WTC11 (cell line): ENCODE measurements at regions not wholly inside any gene's neighbourhood (a gene's known extent, or its start where the extent isn't known, plus 50 kb on each side); places are given as distances from the start of the nearest gene placed in this dataset.

ENCODE experiments used
- ATAC-seq: fragments of 200-7000 bp; cut with Tn5 transposase; 2 replicates; pipeline ENCODE4 v1.10.0; 2021; ENCODE audit warnings: mild to moderate bottlenecking, moderate library complexity
- CTCF ChIA-PET: fragments of 300-600 bp; sonication (Branson Sonifier 250); formaldehyde crosslinking; loops from one replicate; lab custom pipeline; 2021; ENCODE audit warnings: antibody characterized with exemption; lab: Charles Lee
- POLR2A ChIA-PET: fragments of 350-600 bp; sonication (Branson Sonifier 250); formaldehyde crosslinking; loops from one replicate; lab custom pipeline; 2021; ENCODE audit warnings: antibody characterized with exemption; lab: Charles Lee
- DNase-seq: peaks from one replicate; pipeline ENCODE4 v3.0.0; 2021; ENCODE audit warnings: low spot score
- H3K27ac Mint-ChIP-seq: 2 replicates; pipeline ENCODE4 v1.8.0; 2021; ENCODE audit warnings: mixed read lengths
- H3K27me3 Mint-ChIP-seq: 2 replicates; pipeline ENCODE4 v1.8.0; 2021; ENCODE audit warnings: low read depth, mild to moderate bottlenecking, moderate library complexity, mixed read lengths
- H3K36me3 Mint-ChIP-seq: 2 replicates; pipeline ENCODE4 v1.8.0; 2021; ENCODE audit warnings: mixed read lengths
- H3K4me1 Mint-ChIP-seq: 2 replicates; pipeline ENCODE4 v1.8.0; 2022; ENCODE audit warnings: mixed read lengths
- H3K4me3 Mint-ChIP-seq: 2 replicates; pipeline ENCODE4 v1.8.0; 2021; ENCODE audit warnings: mild to moderate bottlenecking, moderate library complexity, mixed read lengths
- H3K9me3 Mint-ChIP-seq: 2 replicates; pipeline ENCODE4 v1.8.0; 2021; ENCODE audit warnings: mixed read lengths
- ETV6 ChIP-seq: sonication (generic); formaldehyde crosslinking; IDR thresholded peaks from 2 replicates; pipeline ENCODE4 v1.8.1; 2022; ENCODE audit warnings: mild to moderate bottlenecking, missing genetic modification reagents
- FOXP1 ChIP-seq: sonication (generic); formaldehyde crosslinking; IDR thresholded peaks from 2 replicates; pipeline ENCODE4 v1.8.0; 2022; ENCODE audit warnings: missing genetic modification reagents, mild to moderate bottlenecking, moderate library complexity, borderline replicate concordance
- GRHL2 ChIP-seq: fragments of 250-450 bp; sonication (Bioruptor Pico); IDR thresholded peaks from 2 replicates; pipeline ENCODE4 v1.8.0; 2022; ENCODE audit warnings: mild to moderate bottlenecking, moderate library complexity; ENCODE audit not compliant: insufficient replicate concordance, severe bottlenecking
- NFATC4 ChIP-seq: fragments of 250-450 bp; sonication (Bioruptor Pico); IDR thresholded peaks from 2 replicates; pipeline ENCODE4 v1.9.0; 2021; ENCODE audit warnings: mild to moderate bottlenecking
- NFYB ChIP-seq: sonication (generic); formaldehyde crosslinking; conservative IDR thresholded peaks from 2 replicates; pipeline ENCODE4 v1.8.0; 2022; ENCODE audit warnings: low read depth, missing genetic modification reagents
- TEAD1 ChIP-seq: sonication (generic); formaldehyde crosslinking; IDR thresholded peaks from 2 replicates; pipeline ENCODE4 v1.8.0; 2022; ENCODE audit warnings: mild to moderate bottlenecking, missing genetic modification reagents
- ZBTB21 ChIP-seq: sonication (generic); formaldehyde crosslinking; IDR thresholded peaks from 2 replicates; pipeline ENCODE4 v1.8.1; 2023; ENCODE audit warnings: mild to moderate bottlenecking, missing genetic modification reagents, borderline replicate concordance
- ZNF219 ChIP-seq: sonication (generic); formaldehyde crosslinking; IDR thresholded peaks from 2 replicates; pipeline ENCODE4 v1.8.0; 2023; ENCODE audit warnings: missing genetic modification reagents, mild to moderate bottlenecking, borderline replicate concordance
- TF ChIP-seq, protein P1 (sequence below): sonication (generic); formaldehyde crosslinking; IDR thresholded peaks from 2 replicates; pipeline ENCODE4 v1.8.0; 2022; ENCODE audit warnings: missing genetic modification reagents
- TF ChIP-seq, protein P2 (sequence below): fragments of 250-450 bp; sonication (Bioruptor Pico); IDR thresholded peaks from 2 replicates; pipeline ENCODE4 v2.1.2; 2022; ENCODE audit warnings: mild to moderate bottlenecking, moderate library complexity
- TF ChIP-seq, protein P3 (sequence below): sonication (generic); formaldehyde crosslinking; IDR thresholded peaks from 2 replicates; pipeline ENCODE4 v1.8.1; 2022; ENCODE audit warnings: mild to moderate bottlenecking, moderate library complexity, missing genetic modification reagents
- TF ChIP-seq, protein P4 (sequence below): sonication (generic); formaldehyde crosslinking; IDR thresholded peaks from 2 replicates; pipeline ENCODE4 v1.8.1; 2023; ENCODE audit warnings: mild to moderate bottlenecking, moderate library complexity, missing genetic modification reagents
- TF ChIP-seq, protein P5 (sequence below): sonication (generic); formaldehyde crosslinking; IDR thresholded peaks from 2 replicates; pipeline ENCODE4 v1.8.1; 2023; ENCODE audit warnings: mild to moderate bottlenecking, missing genetic modification reagents, borderline replicate concordance
- TF ChIP-seq, protein P6 (sequence below): fragments of 250-450 bp; sonication (Bioruptor Pico); IDR thresholded peaks from 2 replicates; pipeline ENCODE4 v1.9.0; 2021; ENCODE audit warnings: mild to moderate bottlenecking
- TF ChIP-seq, protein P7 (sequence below): sonication (generic); formaldehyde crosslinking; IDR thresholded peaks from 2 replicates; pipeline ENCODE4 v1.8.1; 2023; ENCODE audit warnings: mild to moderate bottlenecking, missing genetic modification reagents

DNA sequence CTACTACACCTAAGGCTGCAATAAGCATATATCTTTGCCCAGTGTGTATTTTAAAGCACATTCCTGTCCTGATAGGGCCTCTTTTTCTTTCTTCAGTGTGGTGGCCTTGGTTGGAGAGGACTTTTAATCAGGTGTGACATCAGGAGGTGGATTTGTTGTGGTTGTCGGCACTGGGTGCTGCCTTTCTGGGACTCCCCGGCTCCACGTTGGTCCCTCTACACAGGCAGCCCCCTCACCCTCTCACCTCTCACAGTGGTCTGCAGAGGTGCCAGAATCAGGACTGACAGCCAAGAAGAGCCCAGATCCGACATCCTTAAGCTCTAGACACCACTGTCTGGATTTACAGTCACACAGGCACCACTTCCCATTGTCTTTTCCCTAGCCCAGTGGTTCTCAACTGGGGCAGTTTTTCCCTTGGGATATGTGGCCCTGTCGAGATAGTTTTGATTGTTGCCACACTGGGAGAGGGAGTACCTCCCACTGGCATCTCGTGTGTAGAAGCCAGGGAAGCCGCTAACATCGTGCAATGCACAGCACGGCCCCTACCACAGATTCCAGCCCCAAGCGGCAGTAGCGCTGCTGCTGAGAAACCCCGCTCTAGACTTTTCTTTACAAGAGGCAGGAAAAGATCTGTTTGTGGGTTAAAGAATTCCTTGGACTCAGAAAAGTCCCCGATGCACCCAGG, 314.1 kb downstream of the QKI start:
- H3K27me3 Mint-ChIP-seq: no peaks in the 10 kb centered on the region
- H3K27ac Mint-ChIP-seq: no peak overlapping the region
- H3K36me3 Mint-ChIP-seq: no peaks in the 10 kb centered on the region
- ChIA-PET POLR2A (no interaction called here), CTCF (no interaction called here)
- TF ChIP-seq, protein P1, sequence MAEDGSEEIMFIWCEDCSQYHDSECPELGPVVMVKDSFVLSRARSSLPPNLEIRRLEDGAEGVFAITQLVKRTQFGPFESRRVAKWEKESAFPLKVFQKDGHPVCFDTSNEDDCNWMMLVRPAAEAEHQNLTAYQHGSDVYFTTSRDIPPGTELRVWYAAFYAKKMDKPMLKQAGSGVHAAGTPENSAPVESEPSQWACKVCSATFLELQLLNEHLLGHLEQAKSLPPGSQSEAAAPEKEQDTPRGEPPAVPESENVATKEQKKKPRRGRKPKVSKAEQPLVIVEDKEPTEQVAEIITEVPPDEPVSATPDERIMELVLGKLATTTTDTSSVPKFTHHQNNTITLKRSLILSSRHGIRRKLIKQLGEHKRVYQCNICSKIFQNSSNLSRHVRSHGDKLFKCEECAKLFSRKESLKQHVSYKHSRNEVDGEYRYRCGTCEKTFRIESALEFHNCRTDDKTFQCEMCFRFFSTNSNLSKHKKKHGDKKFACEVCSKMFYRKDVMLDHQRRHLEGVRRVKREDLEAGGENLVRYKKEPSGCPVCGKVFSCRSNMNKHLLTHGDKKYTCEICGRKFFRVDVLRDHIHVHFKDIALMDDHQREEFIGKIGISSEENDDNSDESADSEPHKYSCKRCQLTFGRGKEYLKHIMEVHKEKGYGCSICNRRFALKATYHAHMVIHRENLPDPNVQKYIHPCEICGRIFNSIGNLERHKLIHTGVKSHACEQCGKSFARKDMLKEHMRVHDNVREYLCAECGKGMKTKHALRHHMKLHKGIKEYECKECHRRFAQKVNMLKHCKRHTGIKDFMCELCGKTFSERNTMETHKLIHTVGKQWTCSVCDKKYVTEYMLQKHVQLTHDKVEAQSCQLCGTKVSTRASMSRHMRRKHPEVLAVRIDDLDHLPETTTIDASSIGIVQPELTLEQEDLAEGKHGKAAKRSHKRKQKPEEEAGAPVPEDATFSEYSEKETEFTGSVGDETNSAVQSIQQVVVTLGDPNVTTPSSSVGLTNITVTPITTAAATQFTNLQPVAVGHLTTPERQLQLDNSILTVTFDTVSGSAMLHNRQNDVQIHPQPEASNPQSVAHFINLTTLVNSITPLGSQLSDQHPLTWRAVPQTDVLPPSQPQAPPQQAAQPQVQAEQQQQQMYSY (CRISPR knock-in tag): no peak
- TF ChIP-seq, protein P2, sequence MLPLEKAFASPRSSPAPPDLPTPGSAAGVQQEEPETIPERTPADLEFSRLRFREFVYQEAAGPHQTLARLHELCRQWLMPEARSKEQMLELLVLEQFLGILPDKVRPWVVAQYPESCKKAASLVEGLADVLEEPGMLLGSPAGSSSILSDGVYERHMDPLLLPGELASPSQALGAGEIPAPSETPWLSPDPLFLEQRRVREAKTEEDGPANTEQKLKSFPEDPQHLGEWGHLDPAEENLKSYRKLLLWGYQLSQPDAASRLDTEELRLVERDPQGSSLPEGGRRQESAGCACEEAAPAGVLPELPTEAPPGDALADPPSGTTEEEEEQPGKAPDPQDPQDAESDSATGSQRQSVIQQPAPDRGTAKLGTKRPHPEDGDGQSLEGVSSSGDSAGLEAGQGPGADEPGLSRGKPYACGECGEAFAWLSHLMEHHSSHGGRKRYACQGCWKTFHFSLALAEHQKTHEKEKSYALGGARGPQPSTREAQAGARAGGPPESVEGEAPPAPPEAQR: no peak
- TF ChIP-seq FOXP1 (CRISPR knock-in tag) (no peak), ETV6 (CRISPR knock-in tag) (no peak), ZNF219 (CRISPR knock-in tag) (no peak), TEAD1 (CRISPR knock-in tag) (no peak)
- no peak for ATAC-seq
- H3K4me3 Mint-ChIP-seq: no peak overlapping the region
- H3K9me3 Mint-ChIP-seq: no peaks in the 10 kb centered on the region
- no peak for DNase-seq
- H3K4me1 Mint-ChIP-seq: no peaks in the 10 kb centered on the region; the same call in 1 of the 2 replicates

DNA sequence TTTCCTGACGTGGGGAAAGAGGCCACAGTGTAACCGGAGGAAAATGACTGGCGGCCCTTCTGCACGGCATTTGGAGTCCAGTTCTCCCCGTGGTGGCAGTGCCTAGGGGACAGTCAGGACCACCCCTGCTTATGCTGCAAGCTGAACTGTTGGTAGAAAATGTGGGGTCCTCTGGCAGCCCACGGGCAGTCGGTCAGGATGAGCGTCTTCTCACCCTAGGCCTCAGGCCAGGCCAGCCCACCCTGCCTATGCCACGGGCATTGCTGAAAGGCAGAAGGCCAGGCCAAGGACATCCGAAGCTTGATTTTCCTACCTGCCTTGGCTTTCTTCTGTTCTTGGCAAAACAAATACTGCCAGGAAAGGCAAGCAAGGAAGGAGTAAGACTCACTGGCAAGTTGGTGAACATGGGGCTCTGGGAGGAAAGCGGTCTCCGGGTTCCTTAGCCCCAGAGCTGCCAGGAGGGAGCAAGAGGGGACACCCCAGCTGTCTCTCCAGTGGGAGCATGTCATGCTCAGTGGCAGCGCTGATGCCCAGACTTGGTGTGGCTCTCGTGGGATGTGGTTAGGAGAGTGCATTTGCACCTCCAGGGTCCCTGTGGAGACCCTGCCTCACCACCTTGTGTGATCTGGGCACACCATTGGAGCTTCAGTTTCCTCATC, 311.6 kb downstream of the QKI start:
- Mint-ChIP-seq H3K9me3 (no peaks in the 10 kb centered on the region), H3K27me3 (no peaks in the 10 kb centered on the region), H3K4me3 (no peak overlapping the region), H3K27ac (no peak overlapping the region), H3K36me3 (no peaks in the 10 kb centered on the region), H3K4me1 (no peaks in the 10 kb centered on the region; the same call in 1 of the 2 replicates)
- ChIA-PET POLR2A (no interaction called here), CTCF (no interaction called here)
- TF ChIP-seq NFYB (no peak), NFATC4 (CRISPR knock-in tag) (no peak), GRHL2 (CRISPR knock-in tag) (no peak), ZBTB21 (no peak)
- TF ChIP-seq, protein P3, sequence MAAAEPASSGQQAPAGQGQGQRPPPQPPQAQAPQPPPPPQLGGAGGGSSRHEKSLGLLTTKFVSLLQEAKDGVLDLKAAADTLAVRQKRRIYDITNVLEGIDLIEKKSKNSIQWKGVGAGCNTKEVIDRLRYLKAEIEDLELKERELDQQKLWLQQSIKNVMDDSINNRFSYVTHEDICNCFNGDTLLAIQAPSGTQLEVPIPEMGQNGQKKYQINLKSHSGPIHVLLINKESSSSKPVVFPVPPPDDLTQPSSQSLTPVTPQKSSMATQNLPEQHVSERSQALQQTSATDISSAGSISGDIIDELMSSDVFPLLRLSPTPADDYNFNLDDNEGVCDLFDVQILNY (CRISPR knock-in tag): no peak
- TF ChIP-seq, protein P4, sequence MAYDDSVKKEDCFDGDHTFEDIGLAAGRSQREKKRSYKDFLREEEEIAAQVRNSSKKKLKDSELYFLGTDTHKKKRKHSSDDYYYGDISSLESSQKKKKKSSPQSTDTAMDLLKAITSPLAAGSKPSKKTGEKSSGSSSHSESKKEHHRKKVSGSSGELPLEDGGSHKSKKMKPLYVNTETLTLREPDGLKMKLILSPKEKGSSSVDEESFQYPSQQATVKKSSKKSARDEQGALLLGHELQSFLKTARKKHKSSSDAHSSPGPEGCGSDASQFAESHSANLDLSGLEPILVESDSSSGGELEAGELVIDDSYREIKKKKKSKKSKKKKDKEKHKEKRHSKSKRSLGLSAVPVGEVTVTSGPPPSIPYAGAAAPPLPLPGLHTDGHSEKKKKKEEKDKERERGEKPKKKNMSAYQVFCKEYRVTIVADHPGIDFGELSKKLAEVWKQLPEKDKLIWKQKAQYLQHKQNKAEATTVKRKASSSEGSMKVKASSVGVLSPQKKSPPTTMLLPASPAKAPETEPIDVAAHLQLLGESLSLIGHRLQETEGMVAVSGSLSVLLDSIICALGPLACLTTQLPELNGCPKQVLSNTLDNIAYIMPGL (CRISPR knock-in tag): no peak
- TF ChIP-seq, protein P5, sequence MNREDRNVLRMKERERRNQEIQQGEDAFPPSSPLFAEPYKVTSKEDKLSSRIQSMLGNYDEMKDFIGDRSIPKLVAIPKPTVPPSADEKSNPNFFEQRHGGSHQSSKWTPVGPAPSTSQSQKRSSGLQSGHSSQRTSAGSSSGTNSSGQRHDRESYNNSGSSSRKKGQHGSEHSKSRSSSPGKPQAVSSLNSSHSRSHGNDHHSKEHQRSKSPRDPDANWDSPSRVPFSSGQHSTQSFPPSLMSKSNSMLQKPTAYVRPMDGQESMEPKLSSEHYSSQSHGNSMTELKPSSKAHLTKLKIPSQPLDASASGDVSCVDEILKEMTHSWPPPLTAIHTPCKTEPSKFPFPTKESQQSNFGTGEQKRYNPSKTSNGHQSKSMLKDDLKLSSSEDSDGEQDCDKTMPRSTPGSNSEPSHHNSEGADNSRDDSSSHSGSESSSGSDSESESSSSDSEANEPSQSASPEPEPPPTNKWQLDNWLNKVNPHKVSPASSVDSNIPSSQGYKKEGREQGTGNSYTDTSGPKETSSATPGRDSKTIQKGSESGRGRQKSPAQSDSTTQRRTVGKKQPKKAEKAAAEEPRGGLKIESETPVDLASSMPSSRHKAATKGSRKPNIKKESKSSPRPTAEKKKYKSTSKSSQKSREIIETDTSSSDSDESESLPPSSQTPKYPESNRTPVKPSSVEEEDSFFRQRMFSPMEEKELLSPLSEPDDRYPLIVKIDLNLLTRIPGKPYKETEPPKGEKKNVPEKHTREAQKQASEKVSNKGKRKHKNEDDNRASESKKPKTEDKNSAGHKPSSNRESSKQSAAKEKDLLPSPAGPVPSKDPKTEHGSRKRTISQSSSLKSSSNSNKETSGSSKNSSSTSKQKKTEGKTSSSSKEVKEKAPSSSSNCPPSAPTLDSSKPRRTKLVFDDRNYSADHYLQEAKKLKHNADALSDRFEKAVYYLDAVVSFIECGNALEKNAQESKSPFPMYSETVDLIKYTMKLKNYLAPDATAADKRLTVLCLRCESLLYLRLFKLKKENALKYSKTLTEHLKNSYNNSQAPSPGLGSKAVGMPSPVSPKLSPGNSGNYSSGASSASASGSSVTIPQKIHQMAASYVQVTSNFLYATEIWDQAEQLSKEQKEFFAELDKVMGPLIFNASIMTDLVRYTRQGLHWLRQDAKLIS (CRISPR knock-in tag): no peak
- TF ChIP-seq, protein P6, sequence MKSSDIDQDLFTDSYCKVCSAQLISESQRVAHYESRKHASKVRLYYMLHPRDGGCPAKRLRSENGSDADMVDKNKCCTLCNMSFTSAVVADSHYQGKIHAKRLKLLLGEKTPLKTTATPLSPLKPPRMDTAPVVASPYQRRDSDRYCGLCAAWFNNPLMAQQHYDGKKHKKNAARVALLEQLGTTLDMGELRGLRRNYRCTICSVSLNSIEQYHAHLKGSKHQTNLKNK: no peak
- TF ChIP-seq, protein P7, sequence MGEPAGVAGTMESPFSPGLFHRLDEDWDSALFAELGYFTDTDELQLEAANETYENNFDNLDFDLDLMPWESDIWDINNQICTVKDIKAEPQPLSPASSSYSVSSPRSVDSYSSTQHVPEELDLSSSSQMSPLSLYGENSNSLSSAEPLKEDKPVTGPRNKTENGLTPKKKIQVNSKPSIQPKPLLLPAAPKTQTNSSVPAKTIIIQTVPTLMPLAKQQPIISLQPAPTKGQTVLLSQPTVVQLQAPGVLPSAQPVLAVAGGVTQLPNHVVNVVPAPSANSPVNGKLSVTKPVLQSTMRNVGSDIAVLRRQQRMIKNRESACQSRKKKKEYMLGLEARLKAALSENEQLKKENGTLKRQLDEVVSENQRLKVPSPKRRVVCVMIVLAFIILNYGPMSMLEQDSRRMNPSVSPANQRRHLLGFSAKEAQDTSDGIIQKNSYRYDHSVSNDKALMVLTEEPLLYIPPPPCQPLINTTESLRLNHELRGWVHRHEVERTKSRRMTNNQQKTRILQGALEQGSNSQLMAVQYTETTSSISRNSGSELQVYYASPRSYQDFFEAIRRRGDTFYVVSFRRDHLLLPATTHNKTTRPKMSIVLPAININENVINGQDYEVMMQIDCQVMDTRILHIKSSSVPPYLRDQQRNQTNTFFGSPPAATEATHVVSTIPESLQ (CRISPR knock-in tag): no peak
- no peak for ATAC-seq
- no peak for DNase-seq
